ENCODE measurements at regions not wholly inside any gene's neighbourhood (a gene's known extent, or its start where the extent isn't known, plus 50 kb on each side); places are given as distances from the start of the nearest gene placed in this dataset.

DNA sequence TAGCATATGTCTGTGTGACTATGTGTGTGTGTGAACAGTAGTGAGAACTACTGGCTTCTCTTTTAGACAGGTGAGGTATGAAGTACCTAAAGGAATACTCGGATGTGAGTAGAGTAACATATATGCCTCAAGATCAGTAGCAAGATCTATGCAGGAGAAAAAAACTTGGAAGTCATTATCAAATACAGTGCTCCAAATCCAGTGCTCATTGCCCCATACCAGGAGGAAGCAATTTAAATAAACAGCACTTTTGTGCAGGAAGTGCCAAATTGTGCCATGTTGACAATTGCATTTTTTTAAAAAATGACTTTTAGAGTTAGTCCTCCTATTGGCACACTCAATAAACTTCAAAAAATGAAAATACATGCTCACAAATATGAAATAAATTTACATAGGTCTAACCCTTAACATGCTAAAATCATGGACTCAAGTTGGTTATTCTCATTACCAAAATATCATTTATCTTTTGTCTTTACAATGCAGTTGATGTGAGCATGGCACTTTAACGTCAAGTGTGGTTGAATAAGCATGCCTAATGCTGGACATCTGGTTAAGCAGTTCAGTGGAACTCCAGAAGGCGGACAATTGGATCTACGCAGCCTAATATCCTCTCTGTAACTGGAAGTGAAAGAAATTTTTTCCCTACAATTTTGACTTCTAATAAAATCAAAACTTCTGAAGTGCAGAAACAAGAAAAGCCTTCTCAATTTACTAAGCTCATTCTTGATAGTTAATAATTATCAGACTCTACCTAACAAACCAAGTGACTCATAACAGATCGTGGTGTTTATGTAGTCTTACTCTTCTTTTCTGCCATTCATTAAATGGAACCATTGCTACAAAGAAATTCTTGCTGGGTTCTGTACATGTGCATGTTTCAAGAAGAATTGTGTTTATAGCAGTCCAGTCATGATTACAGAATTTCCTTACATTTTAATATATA, 195.2 kb downstream of the MDFIC start:
- TF ChIP-seq POLR2AphosphoS5 (IDR thresholded peaks at IDR 0.05) (no peak), EP300 (IDR thresholded peaks at IDR 0.05) (no peak), POLR2A (IDR thresholded peaks at IDR 0.05) (no peak)
- TF ChIP-seq, protein P1, sequence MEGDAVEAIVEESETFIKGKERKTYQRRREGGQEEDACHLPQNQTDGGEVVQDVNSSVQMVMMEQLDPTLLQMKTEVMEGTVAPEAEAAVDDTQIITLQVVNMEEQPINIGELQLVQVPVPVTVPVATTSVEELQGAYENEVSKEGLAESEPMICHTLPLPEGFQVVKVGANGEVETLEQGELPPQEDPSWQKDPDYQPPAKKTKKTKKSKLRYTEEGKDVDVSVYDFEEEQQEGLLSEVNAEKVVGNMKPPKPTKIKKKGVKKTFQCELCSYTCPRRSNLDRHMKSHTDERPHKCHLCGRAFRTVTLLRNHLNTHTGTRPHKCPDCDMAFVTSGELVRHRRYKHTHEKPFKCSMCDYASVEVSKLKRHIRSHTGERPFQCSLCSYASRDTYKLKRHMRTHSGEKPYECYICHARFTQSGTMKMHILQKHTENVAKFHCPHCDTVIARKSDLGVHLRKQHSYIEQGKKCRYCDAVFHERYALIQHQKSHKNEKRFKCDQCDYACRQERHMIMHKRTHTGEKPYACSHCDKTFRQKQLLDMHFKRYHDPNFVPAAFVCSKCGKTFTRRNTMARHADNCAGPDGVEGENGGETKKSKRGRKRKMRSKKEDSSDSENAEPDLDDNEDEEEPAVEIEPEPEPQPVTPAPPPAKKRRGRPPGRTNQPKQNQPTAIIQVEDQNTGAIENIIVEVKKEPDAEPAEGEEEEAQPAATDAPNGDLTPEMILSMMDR (IDR thresholded peaks at IDR 0.05), result no peak

All from suprapubic skin (tissue), 4 donors.